ENCODE measurements at regions not wholly inside any gene's neighbourhood (a gene's known extent, or its start where the extent isn't known, plus 50 kb on each side); places are given as distances from the start of the nearest gene placed in this dataset.

DNA sequence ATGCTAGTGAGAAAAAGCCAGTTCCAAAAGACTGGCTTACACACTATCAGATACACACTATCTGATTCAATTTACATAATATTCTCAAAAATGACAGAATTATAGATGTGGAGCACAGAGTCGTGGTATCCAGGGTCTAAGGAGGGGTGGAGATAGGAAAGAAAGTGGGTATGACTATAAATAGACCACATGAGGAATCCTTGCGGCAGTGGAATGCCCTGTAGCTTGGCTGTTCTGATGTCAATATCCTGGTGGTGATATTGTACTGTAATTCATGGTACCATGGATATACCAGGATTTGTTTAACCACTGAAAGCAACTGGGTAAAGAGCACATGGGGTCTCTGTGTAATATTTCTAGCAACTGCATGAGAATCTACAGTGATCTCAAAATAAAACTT, 67.7 kb upstream of the TMEM72 start:
- DNase-seq (ENCODE audit: low spot score): no peak
- H3K27me3 ChIP-seq (replicated peaks; ENCODE audit: insufficient read depth): no peaks in the 10 kb centered on the region
- no peak overlapping the region for H3K27ac ChIP-seq
- WGBS: 75% methylated on average over 2 of the region's 2 CpGs
- no peaks in the 10 kb centered on the region for H3K4me1 ChIP-seq (replicated peaks)
- no peak for TF ChIP-seq CTCF (IDR thresholded peaks at IDR 0.05)
- TF ChIP-seq POLR2AphosphoS5 (IDR thresholded peaks at IDR 0.05): no peak
- TF ChIP-seq POLR2A (IDR thresholded peaks at IDR 0.05): no peak
- H3K4me3 ChIP-seq: no peak overlapping the region
- H3K36me3 ChIP-seq: no peaks in the 10 kb centered on the region
- no peaks in the 10 kb centered on the region for H3K9me3 ChIP-seq
- intact Hi-C loops (cut with DNase I): no loop called here

GRCh38 chr10:44845361-44846175, 65.6 kb upstream of the TMEM72 start:
- Histone ChIP-seq H3K9me3 (no peaks in the 10 kb centered on the region), H3K36me3 (no peaks in the 10 kb centered on the region), H3K4me1 (replicated peaks) (no peaks in the 10 kb centered on the region), H3K27ac (no peak overlapping the region), H3K4me3 (no peak overlapping the region), H3K27me3 (replicated peaks; ENCODE audit: insufficient read depth) (no peaks in the 10 kb centered on the region)
- intact Hi-C loops (cut with DNase I): no loop called here
- DNase-seq (ENCODE audit: low spot score): no peak
- WGBS: 83% methylated on average over 6 of the region's 6 CpGs
- TF ChIP-seq POLR2AphosphoS5 (IDR thresholded peaks at IDR 0.05): no peak

DNA sequence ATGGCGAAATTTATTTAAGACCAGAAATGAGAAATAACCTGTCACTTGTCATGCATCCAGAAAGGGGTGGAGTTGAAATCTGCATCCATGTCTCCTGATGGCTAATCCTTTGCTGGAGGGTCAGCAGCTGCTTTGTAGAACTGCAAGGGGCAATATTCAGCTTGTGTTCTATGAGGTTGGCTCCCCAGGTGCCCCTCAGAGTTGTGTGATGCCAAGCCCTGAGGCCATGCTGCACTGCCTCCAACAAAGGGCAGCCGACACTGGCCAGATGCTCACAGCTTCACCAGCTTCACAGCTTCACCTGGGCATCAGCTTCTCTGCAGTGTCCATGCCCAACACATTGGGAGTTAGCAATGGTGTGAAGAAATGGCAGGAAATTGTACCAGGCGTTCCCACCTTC, 64.0 kb upstream of the TMEM72 start:
- Histone ChIP-seq H3K4me1 (replicated peaks) (no peaks in the 10 kb centered on the region), H3K9me3 (no peaks in the 10 kb centered on the region), H3K36me3 (no peaks in the 10 kb centered on the region), H3K27ac (no peak overlapping the region), H3K4me3 (no peak overlapping the region), H3K27me3 (replicated peaks; ENCODE audit: insufficient read depth) (no peaks in the 10 kb centered on the region)
- DNase-seq (ENCODE audit: low spot score): no peak
- intact Hi-C loops (cut with DNase I): no loop called here
- no peak for TF ChIP-seq POLR2AphosphoS5 (IDR thresholded peaks at IDR 0.05)
- no peak for TF ChIP-seq POLR2A (IDR thresholded peaks at IDR 0.05)
- TF ChIP-seq CTCF (IDR thresholded peaks at IDR 0.05): no peak
- 94% methylated on average over 3 of the region's 3 CpGs for WGBS

GRCh38 chr10:44848211-44848610, 62.9 kb upstream of the TMEM72 start:
- H3K36me3 ChIP-seq: no peaks in the 10 kb centered on the region
- no peaks in the 10 kb centered on the region for H3K9me3 ChIP-seq
- TF ChIP-seq POLR2A (IDR thresholded peaks at IDR 0.05): no peak
- no peak for TF ChIP-seq CTCF (IDR thresholded peaks at IDR 0.05)
- TF ChIP-seq POLR2AphosphoS5 (IDR thresholded peaks at IDR 0.05): no peak
- H3K4me1 ChIP-seq (replicated peaks): no peaks in the 10 kb centered on the region
- DNase-seq (ENCODE audit: low spot score): no peak
- 100% methylated on average over 4 of the region's 4 CpGs for WGBS
- H3K4me3 ChIP-seq: no peak overlapping the region
- no peaks in the 10 kb centered on the region for H3K27me3 ChIP-seq (replicated peaks; ENCODE audit: insufficient read depth)
- H3K27ac ChIP-seq: no peak overlapping the region
- intact Hi-C loops (cut with DNase I): no loop called here

DNA sequence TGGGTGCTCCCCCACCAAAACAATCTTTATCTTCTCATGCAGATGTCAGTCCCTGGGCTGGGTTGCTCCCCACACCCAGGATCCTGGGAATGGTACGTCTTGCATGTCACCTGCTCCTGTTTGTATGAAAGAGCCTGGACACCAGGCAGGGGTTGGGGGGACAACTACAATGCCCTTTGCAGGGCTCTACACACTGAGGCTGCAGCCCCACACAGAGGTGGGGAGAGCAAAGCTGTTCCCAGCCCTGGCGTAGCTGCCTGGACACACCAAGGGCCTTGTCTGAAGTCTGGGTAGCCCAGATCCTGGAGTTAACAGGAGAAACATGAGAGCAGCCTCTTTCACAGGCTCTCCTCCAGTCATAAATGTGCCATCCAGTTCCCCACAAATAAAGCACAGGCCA, 61.2 kb upstream of the TMEM72 start:
- Histone ChIP-seq H3K4me1 (replicated peaks) (no peaks in the 10 kb centered on the region), H3K4me3 (no peak overlapping the region), H3K9me3 (no peaks in the 10 kb centered on the region), H3K27me3 (replicated peaks; ENCODE audit: insufficient read depth) (no peaks in the 10 kb centered on the region), H3K27ac (no peak overlapping the region), H3K36me3 (no peaks in the 10 kb centered on the region)
- TF ChIP-seq POLR2AphosphoS5 (IDR thresholded peaks at IDR 0.05): no peak
- no peak for TF ChIP-seq CTCF (IDR thresholded peaks at IDR 0.05)
- TF ChIP-seq POLR2A (IDR thresholded peaks at IDR 0.05): no peak
- intact Hi-C loops (cut with DNase I): loop anchor here (10.0 kb wide), 1 partner anchor 175 kb away; no protein-coding TSS in a partner anchor
- no peak for DNase-seq (ENCODE audit: low spot score)
- 90% methylated on average over 2 of the region's 2 CpGs for WGBS

Data from prostate gland (tissue), 2 donors.